ENCODE measurements at regions not wholly inside any gene's neighbourhood (a gene's known extent, or its start where the extent isn't known, plus 50 kb on each side); places are given as distances from the start of the nearest gene placed in this dataset.

GRCh38 chrX:20666331-20666730 is 399.6 kb upstream of the RPS6KA3 start:
- H3K4me3 Mint-ChIP-seq (ENCODE audit: low read depth, unreplicated experiment): no peak overlapping the region
- DNase-seq: no peak
- H3K27ac Mint-ChIP-seq (ENCODE audit: unreplicated experiment): no peak overlapping the region
- no TSS peak for BruUV-seq (replicated peaks)
- CTCF ChIA-PET: no interaction called here
- TF ChIP-seq, protein P1, sequence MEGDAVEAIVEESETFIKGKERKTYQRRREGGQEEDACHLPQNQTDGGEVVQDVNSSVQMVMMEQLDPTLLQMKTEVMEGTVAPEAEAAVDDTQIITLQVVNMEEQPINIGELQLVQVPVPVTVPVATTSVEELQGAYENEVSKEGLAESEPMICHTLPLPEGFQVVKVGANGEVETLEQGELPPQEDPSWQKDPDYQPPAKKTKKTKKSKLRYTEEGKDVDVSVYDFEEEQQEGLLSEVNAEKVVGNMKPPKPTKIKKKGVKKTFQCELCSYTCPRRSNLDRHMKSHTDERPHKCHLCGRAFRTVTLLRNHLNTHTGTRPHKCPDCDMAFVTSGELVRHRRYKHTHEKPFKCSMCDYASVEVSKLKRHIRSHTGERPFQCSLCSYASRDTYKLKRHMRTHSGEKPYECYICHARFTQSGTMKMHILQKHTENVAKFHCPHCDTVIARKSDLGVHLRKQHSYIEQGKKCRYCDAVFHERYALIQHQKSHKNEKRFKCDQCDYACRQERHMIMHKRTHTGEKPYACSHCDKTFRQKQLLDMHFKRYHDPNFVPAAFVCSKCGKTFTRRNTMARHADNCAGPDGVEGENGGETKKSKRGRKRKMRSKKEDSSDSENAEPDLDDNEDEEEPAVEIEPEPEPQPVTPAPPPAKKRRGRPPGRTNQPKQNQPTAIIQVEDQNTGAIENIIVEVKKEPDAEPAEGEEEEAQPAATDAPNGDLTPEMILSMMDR (IDR thresholded peaks at IDR 0.05; ENCODE audit: unreplicated experiment): no peak
- intact Hi-C loops (cut with micrococcal nuclease; ENCODE audit: unreplicated experiment): no loop called here
- no peaks in the 10 kb centered on the region for H3K9me3 Mint-ChIP-seq (ENCODE audit: low read depth, unreplicated experiment)
- no peaks in the 10 kb centered on the region for H3K4me1 Mint-ChIP-seq (ENCODE audit: low read depth, unreplicated experiment)
- H3K27me3 Mint-ChIP-seq (ENCODE audit: unreplicated experiment): no peaks in the 10 kb centered on the region
- no peaks in the 10 kb centered on the region for H3K36me3 Mint-ChIP-seq (ENCODE audit: insufficient read depth, unreplicated experiment)

GRCh38 chrX:20665481-20665880 is 398.8 kb upstream of the RPS6KA3 start:
- DNase-seq: no peak
- Mint-ChIP-seq H3K27me3 (ENCODE audit: unreplicated experiment) (no peaks in the 10 kb centered on the region), H3K4me1 (ENCODE audit: low read depth, unreplicated experiment) (no peaks in the 10 kb centered on the region), H3K36me3 (ENCODE audit: insufficient read depth, unreplicated experiment) (no peaks in the 10 kb centered on the region), H3K9me3 (ENCODE audit: low read depth, unreplicated experiment) (no peaks in the 10 kb centered on the region), H3K4me3 (ENCODE audit: low read depth, unreplicated experiment) (no peak overlapping the region), H3K27ac (ENCODE audit: unreplicated experiment) (no peak overlapping the region)
- intact Hi-C loops (cut with micrococcal nuclease; ENCODE audit: unreplicated experiment): no loop called here
- BruUV-seq (replicated peaks): no TSS peak
- TF ChIP-seq, protein P1 (IDR thresholded peaks at IDR 0.05; ENCODE audit: unreplicated experiment): no peak
- CTCF ChIA-PET: no interaction called here

GRCh38 chrX:20664774-20665173 is 398.1 kb upstream of the RPS6KA3 start:
- Mint-ChIP-seq H3K9me3 (ENCODE audit: low read depth, unreplicated experiment) (no peaks in the 10 kb centered on the region), H3K27me3 (ENCODE audit: unreplicated experiment) (no peaks in the 10 kb centered on the region), H3K4me1 (ENCODE audit: low read depth, unreplicated experiment) (no peaks in the 10 kb centered on the region), H3K4me3 (ENCODE audit: low read depth, unreplicated experiment) (no peak overlapping the region), H3K36me3 (ENCODE audit: insufficient read depth, unreplicated experiment) (no peaks in the 10 kb centered on the region), H3K27ac (ENCODE audit: unreplicated experiment) (no peak overlapping the region)
- TF ChIP-seq, protein P1 (IDR thresholded peaks at IDR 0.05; ENCODE audit: unreplicated experiment): no peak
- no peak for DNase-seq
- CTCF ChIA-PET: no interaction called here
- BruUV-seq (replicated peaks): no TSS peak
- intact Hi-C loops (cut with micrococcal nuclease; ENCODE audit: unreplicated experiment): no loop called here

- Mint-ChIP-seq H3K9me3 (ENCODE audit: low read depth, unreplicated experiment) (no peaks in the 10 kb centered on the region), H3K36me3 (ENCODE audit: insufficient read depth, unreplicated experiment) (no peaks in the 10 kb centered on the region), H3K4me3 (ENCODE audit: low read depth, unreplicated experiment) (no peak overlapping the region), H3K27ac (ENCODE audit: unreplicated experiment) (no peak overlapping the region), H3K4me1 (ENCODE audit: low read depth, unreplicated experiment) (no peaks in the 10 kb centered on the region), H3K27me3 (ENCODE audit: unreplicated experiment) (no peaks in the 10 kb centered on the region)
- DNase-seq: no peak
- intact Hi-C loops (cut with micrococcal nuclease; ENCODE audit: unreplicated experiment): no loop called here
- CTCF ChIA-PET: no interaction called here
- BruUV-seq (replicated peaks): no TSS peak
- TF ChIP-seq, protein P1 (IDR thresholded peaks at IDR 0.05; ENCODE audit: unreplicated experiment): no peak
Measured at GRCh38 chrX:20664131-20664530, 397.4 kb upstream of the RPS6KA3 start.

- no TSS peak for BruUV-seq (replicated peaks)
- no peaks in the 10 kb centered on the region for H3K36me3 Mint-ChIP-seq (ENCODE audit: insufficient read depth, unreplicated experiment)
- H3K27me3 Mint-ChIP-seq (ENCODE audit: unreplicated experiment): no peaks in the 10 kb centered on the region
- no peaks in the 10 kb centered on the region for H3K4me1 Mint-ChIP-seq (ENCODE audit: low read depth, unreplicated experiment)
- DNase-seq: no peak
- intact Hi-C loops (cut with micrococcal nuclease; ENCODE audit: unreplicated experiment): no loop called here
- CTCF ChIA-PET: no interaction called here
- H3K4me3 Mint-ChIP-seq (ENCODE audit: low read depth, unreplicated experiment): no peak overlapping the region
- TF ChIP-seq, protein P1 (IDR thresholded peaks at IDR 0.05; ENCODE audit: unreplicated experiment): no peak
- H3K9me3 Mint-ChIP-seq (ENCODE audit: low read depth, unreplicated experiment): no peaks in the 10 kb centered on the region
- H3K27ac Mint-ChIP-seq (ENCODE audit: unreplicated experiment): no peak overlapping the region
Measured at GRCh38 chrX:20663336-20663735, 396.6 kb upstream of the RPS6KA3 start.
